ENCODE measurements at regions not wholly inside any gene's neighbourhood (a gene's known extent, or its start where the extent isn't known, plus 50 kb on each side); places are given as distances from the start of the nearest gene placed in this dataset.

DNA sequence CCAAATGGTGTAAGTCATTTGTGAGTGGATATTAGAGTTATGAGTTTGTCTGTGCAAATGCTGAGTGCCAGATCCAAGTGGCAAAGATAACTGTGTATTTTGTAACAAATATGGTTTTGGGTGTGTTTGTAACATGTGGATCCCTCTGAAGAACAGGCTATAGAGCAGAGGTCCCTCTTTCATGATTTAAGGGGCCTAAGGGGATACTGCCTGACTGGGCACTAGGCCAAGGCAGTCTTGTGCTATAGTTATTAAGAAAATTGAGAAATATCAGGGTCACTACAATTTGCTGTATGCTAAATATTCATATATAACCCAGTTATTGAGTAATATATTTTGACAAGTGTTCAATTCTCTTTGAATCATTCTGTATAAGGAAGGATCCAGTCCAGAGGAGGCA, 555.6 kb upstream of the RGMA start:
- intact Hi-C loops (cut with DNase I; ENCODE audit: low total_unique reads) = no loop called here
- H3K4me3 ChIP-seq = no peak overlapping the region
- no peaks in the 10 kb centered on the region for H3K4me1 ChIP-seq

GRCh38 chr15:93640411-93640962, 551.5 kb upstream of the RGMA start:
- no peaks in the 10 kb centered on the region for H3K4me1 ChIP-seq
- intact Hi-C loops (cut with DNase I; ENCODE audit: low total_unique reads) = no loop called here
- no peak for DNase-seq (ENCODE audit: low spot score in 2 of 2)
- H3K27me3 ChIP-seq = no peaks in the 10 kb centered on the region
- no peak for TF ChIP-seq POLR2AphosphoS5 (IDR thresholded peaks at IDR 0.05)
- no peak for TF ChIP-seq POLR2A (IDR thresholded peaks at IDR 0.05)
- TF ChIP-seq CTCF (IDR thresholded peaks at IDR 0.05) = no peak
- H3K9me3 ChIP-seq = no peaks in the 10 kb centered on the region
- no peaks in the 10 kb centered on the region for H3K36me3 ChIP-seq
- H3K27ac ChIP-seq = no peak overlapping the region
- H3K4me3 ChIP-seq = no peak overlapping the region

More for the DNA sequence above, 555.6 kb upstream of the RGMA start:
- no peaks in the 10 kb centered on the region for H3K9me3 ChIP-seq
- no peaks in the 10 kb centered on the region for H3K27me3 ChIP-seq
- DNase-seq (ENCODE audit: low spot score in 2 of 2) = no peak
- no peaks in the 10 kb centered on the region for H3K36me3 ChIP-seq
- no peak overlapping the region for H3K27ac ChIP-seq
- no peak for TF ChIP-seq CTCF (IDR thresholded peaks at IDR 0.05)
- TF ChIP-seq POLR2A (IDR thresholded peaks at IDR 0.05) = no peak
- TF ChIP-seq POLR2AphosphoS5 (IDR thresholded peaks at IDR 0.05) = no peak

DNA sequence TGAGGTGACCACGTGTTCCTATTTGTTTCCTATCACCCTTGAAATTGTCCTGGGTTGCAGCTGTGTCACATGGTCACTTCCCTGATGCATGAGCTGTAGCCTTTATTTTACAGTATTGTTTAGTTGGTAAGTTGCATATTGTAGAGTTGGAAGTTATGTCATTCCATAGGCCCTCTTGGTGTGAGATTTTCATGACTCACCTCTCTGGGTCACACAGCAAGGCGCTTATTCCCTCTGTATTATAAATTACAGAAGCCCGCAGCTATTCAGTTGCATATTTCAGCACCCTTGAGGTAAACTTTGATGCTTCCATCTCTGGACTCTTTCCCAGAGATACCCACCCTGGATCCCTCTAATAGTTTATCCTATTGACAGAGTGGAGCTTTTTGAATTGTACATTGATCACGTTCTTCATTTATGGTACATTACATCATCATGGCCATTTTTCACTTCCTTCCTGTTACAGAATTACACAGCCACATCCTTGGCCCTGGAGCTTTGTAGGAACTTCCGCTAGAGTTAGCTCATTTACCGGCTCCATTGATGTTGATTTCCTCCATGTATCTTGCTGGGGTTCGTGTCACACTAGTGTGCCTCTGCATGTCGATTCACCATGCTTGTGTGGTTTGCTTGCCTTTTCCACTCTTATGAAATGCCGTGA, 543.1 kb upstream of the RGMA start:
- no peak for TF ChIP-seq CTCF (IDR thresholded peaks at IDR 0.05)
- Histone ChIP-seq H3K4me1 (no peaks in the 10 kb centered on the region), H3K4me3 (no peak overlapping the region), H3K27ac (no peak overlapping the region), H3K9me3 (no peaks in the 10 kb centered on the region), H3K36me3 (no peaks in the 10 kb centered on the region), H3K27me3 (no peaks in the 10 kb centered on the region)
- DNase-seq (ENCODE audit: low spot score in 2 of 2) = no peak
- intact Hi-C loops (cut with DNase I; ENCODE audit: low total_unique reads) = no loop called here

DNA sequence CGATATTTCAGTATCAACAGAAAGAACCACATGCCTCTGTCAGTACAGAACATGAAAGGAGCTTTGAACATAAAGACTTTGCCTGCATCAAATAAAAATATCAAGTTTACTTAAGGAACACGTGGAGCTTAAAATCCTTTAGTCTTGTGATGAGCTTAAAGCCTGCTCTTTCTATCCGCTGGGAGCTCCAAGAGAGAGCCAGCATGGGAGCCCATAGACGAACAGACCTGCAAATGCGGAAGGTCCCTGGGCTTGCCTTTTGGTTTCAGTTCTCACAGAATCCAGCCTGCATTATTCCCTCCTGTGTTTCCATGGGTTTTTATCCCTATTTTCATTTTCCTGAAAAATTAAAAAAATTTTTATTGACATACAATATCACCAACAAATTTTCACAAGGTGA, 530.6 kb upstream of the RGMA start:
- no peak overlapping the region for H3K27ac ChIP-seq
- no peak for TF ChIP-seq POLR2A (IDR thresholded peaks at IDR 0.05)
- no peak for TF ChIP-seq CTCF (IDR thresholded peaks at IDR 0.05)
- TF ChIP-seq POLR2AphosphoS5 (IDR thresholded peaks at IDR 0.05) = no peak
- H3K9me3 ChIP-seq = no peaks in the 10 kb centered on the region
- no peak overlapping the region for H3K4me3 ChIP-seq
- no peaks in the 10 kb centered on the region for H3K4me1 ChIP-seq
- H3K27me3 ChIP-seq = no peaks in the 10 kb centered on the region
- intact Hi-C loops (cut with DNase I; ENCODE audit: low total_unique reads) = no loop called here
- H3K36me3 ChIP-seq = no peaks in the 10 kb centered on the region
- no peak for DNase-seq (ENCODE audit: low spot score in 2 of 2)

- H3K36me3 ChIP-seq = no peaks in the 10 kb centered on the region
Observed at GRCh38 chr15:93617443-93617842, 528.4 kb upstream of the RGMA start.

More at GRCh38 chr15:93617443-93617842, 528.4 kb upstream of the RGMA start:
- Histone ChIP-seq H3K9me3 (no peaks in the 10 kb centered on the region), H3K27ac (no peak overlapping the region), H3K4me1 (no peaks in the 10 kb centered on the region), H3K4me3 (no peak overlapping the region), H3K27me3 (no peaks in the 10 kb centered on the region)
- no peak for TF ChIP-seq CTCF (IDR thresholded peaks at IDR 0.05)
- intact Hi-C loops (cut with DNase I; ENCODE audit: low total_unique reads) = no loop called here
- no peak for DNase-seq (ENCODE audit: low spot score in 2 of 2)
